ENCODE measurements at regions not wholly inside any gene's neighbourhood (a gene's known extent, or its start where the extent isn't known, plus 50 kb on each side); places are given as distances from the start of the nearest gene placed in this dataset.

- DNase-seq (ENCODE audit: low read depth, low spot score) (no peak), ATAC-seq (no peak)
- TF ChIP-seq REST (IDR thresholded peaks at IDR 0.05; ENCODE audit: insufficient read depth in 1 of 2, low read depth in 2 of 2, low read length in 1 of 2) (no peak), POLR2AphosphoS5 (IDR thresholded peaks at IDR 0.05; ENCODE audit: low read depth, low read length) (no peak), SIN3A (IDR thresholded peaks at IDR 0.05; ENCODE audit: borderline replicate concordance, insufficient read depth, low read depth, low read length) (no peak), CTCF (IDR thresholded peaks at IDR 0.05) (no peak), TCF7L2 (IDR thresholded peaks at IDR 0.05; ENCODE audit: low read depth, low read length) (no peak)
- no peak overlapping the region for H3K4me3 ChIP-seq (ENCODE audit: low read depth in 2 of 2, low read length in 2 of 2)
- no peaks in the 10 kb centered on the region for H3K27me3 ChIP-seq (ENCODE audit: control insufficient read depth, insufficient read depth, low read length)
- H3K9me3 ChIP-seq (ENCODE audit: control insufficient read depth, insufficient read depth, low read depth, low read length), result no peaks in the 10 kb centered on the region
- intact Hi-C loops (cut with micrococcal nuclease; ENCODE audit: unreplicated experiment) (no loop called here), in situ Hi-C loops (cut with HindIII; ENCODE audit: low pct_unique_long_range_greater_than_20kb, low sequenced_read_pairs) (no loop called here)
- POLR2A ChIA-PET, result no interaction called here
- BruUV-seq (replicated peaks), result no TSS peak
- no peaks in the 10 kb centered on the region for H3K4me1 ChIP-seq (ENCODE audit: control insufficient read depth, insufficient read depth, low read length)
- CTCF ChIA-PET, result no interaction called here
- no peaks in the 10 kb centered on the region for H3K36me3 ChIP-seq (ENCODE audit: control insufficient read depth, insufficient read depth, low read length)
- no peak overlapping the region for H3K27ac ChIP-seq (ENCODE audit: low read length)
Observed at GRCh38 chr9:118162716-118163115, 458.5 kb downstream of the TLR4 start.

- TF ChIP-seq REST (IDR thresholded peaks at IDR 0.05; ENCODE audit: insufficient read depth in 1 of 2, low read depth in 2 of 2, low read length in 1 of 2), result no peak
- no peak for TF ChIP-seq TCF7L2 (IDR thresholded peaks at IDR 0.05; ENCODE audit: low read depth, low read length)
- TF ChIP-seq SIN3A (IDR thresholded peaks at IDR 0.05; ENCODE audit: borderline replicate concordance, insufficient read depth, low read depth, low read length), result no peak
- no peak for TF ChIP-seq POLR2AphosphoS5 (IDR thresholded peaks at IDR 0.05; ENCODE audit: low read depth, low read length)
- TF ChIP-seq CTCF (IDR thresholded peaks at IDR 0.05), result no peak
- Histone ChIP-seq H3K4me3 (ENCODE audit: low read depth in 2 of 2, low read length in 2 of 2) (no peak overlapping the region), H3K36me3 (ENCODE audit: control insufficient read depth, insufficient read depth, low read length) (no peaks in the 10 kb centered on the region), H3K27ac (ENCODE audit: low read length) (no peak overlapping the region), H3K4me1 (ENCODE audit: control insufficient read depth, insufficient read depth, low read length) (no peaks in the 10 kb centered on the region), H3K9me3 (ENCODE audit: control insufficient read depth, insufficient read depth, low read depth, low read length) (no peaks in the 10 kb centered on the region), H3K27me3 (ENCODE audit: control insufficient read depth, insufficient read depth, low read length) (no peaks in the 10 kb centered on the region)
- POLR2A ChIA-PET, result no interaction called here
- DNase-seq (ENCODE audit: low read depth, low spot score) (no peak), ATAC-seq (no peak)
- no TSS peak for BruUV-seq (replicated peaks)
- intact Hi-C loops (cut with micrococcal nuclease; ENCODE audit: unreplicated experiment), result no loop called here
- CTCF ChIA-PET, result no interaction called here
- in situ Hi-C loops (cut with HindIII; ENCODE audit: low pct_unique_long_range_greater_than_20kb, low sequenced_read_pairs), result no loop called here
Observed at GRCh38 chr9:118163751-118164150, 459.5 kb downstream of the TLR4 start.

Data from Panc1 (cell line).